H1 (cell line): ENCODE measurements at regions not wholly inside any gene's neighbourhood (a gene's known extent, or its start where the extent isn't known, plus 50 kb on each side); places are given as distances from the start of the nearest gene placed in this dataset.

Experiments
- CTCF ChIA-PET: fragments of 300-600 bp; sonication (Branson Sonifier 250); formaldehyde crosslinking; loops from one replicate; lab custom pipeline; 2021; ENCODE audit not compliant: partially characterized antibody; lab: Charles Lee
- POLR2A ChIA-PET: fragments of 300-600 bp; sonication (Branson Sonifier 250); formaldehyde crosslinking; loops from one replicate; lab custom pipeline; 2021; ENCODE audit warnings: inconsistent platforms; ENCODE audit not compliant: partially characterized antibody; lab: Charles Lee
- DNase-seq, 2 experiments: peaks; one replicate each; pipeline versions ENCODE4 v3.0.0 to v3.0.0-alpha.2; 2010 to 2022; ENCODE audit warnings: low spot score in 2 of 2, low read depth in 1 of 2, mixed read lengths in 1 of 2
- FAIRE-seq: peaks from 2 replicates; lab custom pipeline; 2011; peaks lifted over from hg19 to GRCh38; lab: Jason Lieb, UNC
- H2AFZ ChIP-seq: 2 replicates; pipeline ENCODE4 v1.8.1; 2012; ENCODE audit warnings: low read length, inconsistent platforms
- H2AK5ac ChIP-seq: 2 replicates; pipeline ENCODE4 v1.6.1; 2013; ENCODE audit warnings: low read depth, low read length
- H2BK120ac ChIP-seq: replicated peaks from 2 replicates; pipeline ENCODE3; 2013; ENCODE audit warnings: low read depth, low read length, inconsistent platforms
- H2BK12ac ChIP-seq: 2 replicates; pipeline ENCODE4 v1.6.1; 2013; ENCODE audit warnings: low read depth, low read length
- H2BK15ac ChIP-seq: 2 replicates; pipeline ENCODE4 v1.6.1; 2013; ENCODE audit warnings: low read length
- H2BK20ac ChIP-seq: 2 replicates; pipeline ENCODE4 v1.6.1; 2013; ENCODE audit warnings: low read length
- H2BK5ac ChIP-seq: 2 replicates; pipeline ENCODE4 v1.6.1; 2013; ENCODE audit warnings: low read depth, low read length
- H3K14ac ChIP-seq: 2 replicates; pipeline ENCODE4 v1.6.1; 2013; ENCODE audit warnings: inconsistent platforms; ENCODE audit not compliant: insufficient read length
- H3K18ac ChIP-seq: 2 replicates; pipeline ENCODE4 v1.6.1; 2013; ENCODE audit warnings: low read length; ENCODE audit errors: extremely low read depth
- H3K23ac ChIP-seq: 2 replicates; pipeline ENCODE4 v1.6.1; 2013; ENCODE audit warnings: inconsistent platforms; ENCODE audit not compliant: insufficient read length
- H3K23me2 ChIP-seq: 2 replicates; pipeline ENCODE4 v1.6.1; 2013; ENCODE audit warnings: low read depth, low read length
- H3K27ac ChIP-seq: 2 replicates; pipeline ENCODE4 v1.6.1; 2011; ENCODE audit warnings: low read depth, low read length, inconsistent platforms
- H3K27me3 ChIP-seq, 4 experiments: replicated peaks in 1 of 4; 1 replicate in 1 of 4; 2 replicates in 3 of 4; pipeline versions ENCODE4 v1.6.1 to v1.8.1; 2011 to 2013; ENCODE audit warnings: low read length in 3 of 4, mild to moderate bottlenecking in 3 of 4, inconsistent platforms in 2 of 4, mixed read lengths in 2 of 4, moderate library complexity in 1 of 4; ENCODE audit not compliant: control insufficient read depth in 3 of 4, insufficient read depth in 3 of 4; ENCODE audit errors: extremely low read depth in 1 of 4
- H3K36me3 ChIP-seq, 4 experiments: 2 replicates each; pipeline versions ENCODE4 v1.6.1 to v1.8.1; 2011 to 2013; ENCODE audit warnings: mild to moderate bottlenecking in 4 of 4, low read length in 3 of 4, moderate library complexity in 2 of 4, control low read depth in 1 of 4, inconsistent platforms in 1 of 4; ENCODE audit not compliant: insufficient read depth in 4 of 4, control insufficient read depth in 2 of 4
- H3K4ac ChIP-seq: replicated peaks from 2 replicates; pipeline ENCODE3; 2013; ENCODE audit warnings: low read length, low read depth, mixed read lengths, inconsistent platforms; ENCODE audit not compliant: insufficient read length
- H3K4me1 ChIP-seq, 4 experiments: replicated peaks in 1 of 4; 1 replicate in 1 of 4; 2 replicates in 3 of 4; pipeline versions ENCODE4 v1.6.1 to v1.8.1; 2011 to 2013; ENCODE audit warnings: low read length in 3 of 4, inconsistent platforms in 2 of 4, mixed read lengths in 1 of 4; ENCODE audit not compliant: insufficient read depth in 4 of 4, control insufficient read depth in 3 of 4
- H3K4me2 ChIP-seq, 2 experiments: 2 replicates each; pipeline versions ENCODE4 v1.6.1 to v1.8.1; 2011 to 2013; ENCODE audit warnings: low read depth in 2 of 2, low read length in 2 of 2, control low read depth in 1 of 2, inconsistent platforms in 1 of 2, mild to moderate bottlenecking in 1 of 2; ENCODE audit not compliant: insufficient read depth in 1 of 2
- H3K4me3 ChIP-seq, 4 experiments: fragments of 200-600, 300-600 bp in 1 of 4; sonication (generic), shearing (Covaris generic), sonication (Bioruptor Twin) in 1 of 4; 2 replicates each; pipeline versions ENCODE4 v1.5.1 to v1.8.1; 2011 to 2016; ENCODE audit warnings: low read length in 4 of 4, low read depth in 3 of 4, control low read depth in 2 of 4, inconsistent platforms in 2 of 4, mild to moderate bottlenecking in 2 of 4, mixed read lengths in 1 of 4, moderate library complexity in 1 of 4; ENCODE audit not compliant: insufficient read depth in 2 of 4; ENCODE audit errors: extremely low read depth in 1 of 4
- H3K56ac ChIP-seq: replicated peaks from 2 replicates; pipeline ENCODE3; 2013; ENCODE audit warnings: low read depth, mild to moderate bottlenecking, mixed read lengths, low read length, inconsistent platforms; ENCODE audit not compliant: insufficient read length
- H3K79me1 ChIP-seq: 2 replicates; pipeline ENCODE4 v1.6.1; 2013; ENCODE audit warnings: low read depth, low read length, control low read depth
- H3K79me2 ChIP-seq, 2 experiments: 2 replicates each; pipeline versions ENCODE4 v1.6.1 to v1.8.1; 2012 to 2013; ENCODE audit warnings: low read length in 2 of 2, mild to moderate bottlenecking in 2 of 2, inconsistent platforms in 1 of 2; ENCODE audit not compliant: insufficient read depth in 2 of 2, control insufficient read depth in 1 of 2
- H3K9ac ChIP-seq, 4 experiments: replicated peaks in 1 of 4; 1 replicate in 1 of 4; 2 replicates in 3 of 4; pipeline versions ENCODE4 v1.6.1 to v1.8.1; 2011 to 2013; ENCODE audit warnings: low read depth in 3 of 4, low read length in 3 of 4, control low read depth in 2 of 4, mild to moderate bottlenecking in 2 of 4, moderate library complexity in 2 of 4, inconsistent platforms in 1 of 4; ENCODE audit errors: extremely low read depth in 1 of 4
- H3K9me3 ChIP-seq, 2 experiments: 2 replicates each; pipeline versions ENCODE4 v1.6.1 to v1.8.1; 2012 to 2013; ENCODE audit warnings: mild to moderate bottlenecking in 2 of 2, moderate library complexity in 2 of 2, control low read depth in 1 of 2, inconsistent platforms in 1 of 2, low read depth in 1 of 2, low read length in 1 of 2, mixed read lengths in 1 of 2; ENCODE audit not compliant: insufficient read depth in 2 of 2
- H4K20me1 ChIP-seq, 2 experiments: replicated peaks in 1 of 2; 2 replicates each; pipeline versions ENCODE3 to v1.8.1; 2011 to 2013; ENCODE audit warnings: inconsistent platforms in 2 of 2, low read length in 2 of 2, mild to moderate bottlenecking in 1 of 2; ENCODE audit not compliant: insufficient read depth in 2 of 2, control insufficient read depth in 1 of 2
- H4K5ac ChIP-seq: 2 replicates; pipeline ENCODE4 v1.6.1; 2013; ENCODE audit warnings: low read length, low read depth, mixed read lengths, inconsistent platforms; ENCODE audit not compliant: insufficient read length
- H4K8ac ChIP-seq: 2 replicates; pipeline ENCODE4 v1.8.0; 2013; ENCODE audit warnings: mild to moderate bottlenecking, moderate library complexity, low read length, inconsistent platforms; ENCODE audit not compliant: insufficient read depth; ENCODE audit errors: extremely low read depth
- H4K91ac ChIP-seq: replicated peaks from 2 replicates; pipeline ENCODE3; 2013; ENCODE audit warnings: low read length, mixed read lengths, inconsistent platforms; ENCODE audit not compliant: insufficient read length
- BCL11A ChIP-seq, 2 experiments: IDR thresholded peaks; one replicate each; pipeline ENCODE4 v1.6.1; 2011; ENCODE audit warnings: low read depth in 2 of 2, low read length in 2 of 2, mild to moderate bottlenecking in 2 of 2
- CEBPB ChIP-seq: IDR thresholded peaks from 2 replicates; pipeline ENCODE4 v1.6.1; 2012; ENCODE audit warnings: low read depth, low read length
- FOSL1 ChIP-seq: IDR thresholded peaks from 2 replicates; pipeline ENCODE4 v1.6.1; 2011; ENCODE audit warnings: mild to moderate bottlenecking, low read depth, low read length, moderate library complexity; ENCODE audit not compliant: insufficient read depth
- GTF2F1 ChIP-seq: IDR thresholded peaks from 2 replicates; pipeline ENCODE4 v1.6.1; 2012; ENCODE audit warnings: low read depth, low read length, improper control_type of control experiment, borderline replicate concordance
- KDM4A ChIP-seq: IDR thresholded peaks from one replicate; pipeline ENCODE4 v1.7.1; 2012; ENCODE audit warnings: low read depth, mild to moderate bottlenecking, moderate library complexity, low read length, inconsistent platforms; ENCODE audit not compliant: severe bottlenecking
- NANOG ChIP-seq: IDR thresholded peaks from 2 replicates; pipeline ENCODE4 v1.6.1; 2011; ENCODE audit warnings: low read length, low read depth, mild to moderate bottlenecking, inconsistent platforms; ENCODE audit not compliant: insufficient read depth, poor library complexity, severe bottlenecking
- NRF1 ChIP-seq: IDR thresholded peaks from 2 replicates; pipeline ENCODE4 v1.6.1; 2011; ENCODE audit warnings: mild to moderate bottlenecking, low read depth, low read length, improper control_type of control experiment
- POLR2AphosphoS5 ChIP-seq: IDR thresholded peaks from 2 replicates; pipeline ENCODE4 v1.6.1; 2011; ENCODE audit warnings: low read depth, low read length
- SAP30 ChIP-seq: fragments of 300-600 bp; sonication (generic); IDR thresholded peaks from 2 replicates; pipeline ENCODE4 v1.7.1; 2012; ENCODE audit warnings: low read length, moderate library complexity, mild to moderate bottlenecking, inconsistent platforms; ENCODE audit not compliant: insufficient read depth, insufficient replicate concordance
- SIRT6 ChIP-seq: IDR thresholded peaks from one replicate; pipeline ENCODE4 v1.7.1; 2012; ENCODE audit warnings: low read length, inconsistent platforms
- SP2 ChIP-seq: IDR thresholded peaks from 2 replicates; pipeline ENCODE4 v1.6.1; 2012; ENCODE audit warnings: mild to moderate bottlenecking, low read length, inconsistent platforms
- WGBS, 2 experiments: shearing (Covaris generic) in 1 of 2; methylation state at CpG; one replicate each; pipeline versions ENCODE4 v1.1.6 to v1.1.7; 2013 to 2015; ENCODE audit warnings: low lambda C conversion rate in 2 of 2, mixed read lengths in 2 of 2, inconsistent platforms in 1 of 2, low coverage in 1 of 2, missing lambda C conversion rate in 1 of 2; ENCODE audit not compliant: insufficient replicate concordance in 2 of 2, insufficient coverage in 1 of 2, insufficient read length in 1 of 2; ENCODE audit errors: extremely low coverage in 1 of 2, missing lambda C conversion rate in 1 of 2; 5-methylcytosine and 5-hydroxymethylcytosine counted together
- TF ChIP-seq, protein P1 (sequence below): IDR thresholded peaks from 2 replicates; pipeline ENCODE4 v1.6.1; 2012; ENCODE audit warnings: inconsistent platforms

GRCh38 chr3:147514366-147515160, 105.4 kb downstream of the ZIC1 start:
- Histone ChIP-seq H2BK15ac (no peak overlapping the region), H3K4me1 (peaks cover 0 to 4% (median 1%) of the 10 kb centered on the region in 4 experiments; a peak in 1 of 7 replicates), H4K20me1 (no peaks in the 10 kb centered on the region), H3K36me3 (no peaks in the 10 kb centered on the region), H3K56ac (no peak overlapping the region), H4K5ac (no peak overlapping the region), H3K27me3 (no peaks in the 10 kb centered on the region), H3K14ac (no peak overlapping the region), H3K9me3 (no peaks in the 10 kb centered on the region), H3K9ac (no peak overlapping the region), H4K8ac (no peak overlapping the region), H3K23ac (no peak overlapping the region), H2AFZ (no peak overlapping the region), H2BK5ac (no peak overlapping the region), H3K23me2 (no peaks in the 10 kb centered on the region), H3K4ac (no peak overlapping the region), H2BK20ac (no peak overlapping the region), H2BK12ac (no peak overlapping the region), H3K79me1 (no peaks in the 10 kb centered on the region), H2AK5ac (no peak overlapping the region), H4K91ac (no peak overlapping the region), H3K18ac (no peak overlapping the region), H3K4me3 (no peak overlapping the region), H3K4me2 (no peak overlapping the region), H3K27ac (no peak overlapping the region), H3K79me2 (no peaks in the 10 kb centered on the region), H2BK120ac (no peak overlapping the region)
- no peak for DNase-seq
- 74% methylated on average over 8 of the region's 8 CpGs; no CpG with 5 or more reads in 1 of the 2 experiments for WGBS, 2 experiments
- POLR2A ChIA-PET, result no interaction called here
- TF ChIP-seq SAP30 (no peak), GTF2F1 (no peak), POLR2AphosphoS5 (no peak), BCL11A (IDR thresholded peaks at IDR 0.05; ENCODE audit: low read depth in 2 of 2, low read length in 2 of 2) (no peak), NRF1 (no peak), SIRT6 (no peak), CEBPB (no peak), NANOG (no peak), FOSL1 (no peak), SP2 (no peak), KDM4A (no peak)
- TF ChIP-seq, protein P1, sequence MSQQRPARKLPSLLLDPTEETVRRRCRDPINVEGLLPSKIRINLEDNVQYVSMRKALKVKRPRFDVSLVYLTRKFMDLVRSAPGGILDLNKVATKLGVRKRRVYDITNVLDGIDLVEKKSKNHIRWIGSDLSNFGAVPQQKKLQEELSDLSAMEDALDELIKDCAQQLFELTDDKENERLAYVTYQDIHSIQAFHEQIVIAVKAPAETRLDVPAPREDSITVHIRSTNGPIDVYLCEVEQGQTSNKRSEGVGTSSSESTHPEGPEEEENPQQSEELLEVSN, result no peak
- CTCF ChIA-PET, result interaction anchor here (0.5 to 1.6 kb wide), 5 partner anchors 13 to 131 kb away, joined by 3 to 5 read pairs (median 3); no protein-coding TSS in a partner anchor
- FAIRE-seq, result peak; percentile 57
